NOMO-1 (cell line): ENCODE measurements at regions not wholly inside any gene's neighbourhood (a gene's known extent, or its start where the extent isn't known, plus 50 kb on each side); places are given as distances from the start of the nearest gene placed in this dataset.

ENCODE experiments used
- DNase-seq, 2 experiments: peaks; one replicate each; lab custom pipeline; 2025; ENCODE audit not compliant: unreplicated experiment in 2 of 2; lab: John Stamatoyannopoulos, UW

GRCh38 chrX:17931855-17932254 lies 70.8 kb upstream of the RAI2 start:
- no peak for DNase-seq

- no peak for DNase-seq
These were observed 69.8 kb upstream of the RAI2 start for GRCh38 chrX:17930850-17931249.

- DNase-seq: no peak
These were observed 62.4 kb upstream of the RAI2 start for GRCh38 chrX:17923546-17923945.

GRCh38 chrX:17922303-17922702 lies 61.2 kb upstream of the RAI2 start:
- DNase-seq: no peak

GRCh38 chrX:17919896-17920446 lies 58.9 kb upstream of the RAI2 start:
- DNase-seq: no peak

GRCh38 chrX:17917945-17918577 lies 57.0 kb upstream of the RAI2 start:
- no peak for DNase-seq

- no peak for DNase-seq
These were observed 52.7 kb upstream of the RAI2 start for GRCh38 chrX:17913801-17914200.
